Kidney epithelial cell (primary cell): ENCODE measurements at regions not wholly inside any gene's neighbourhood (a gene's known extent, or its start where the extent isn't known, plus 50 kb on each side); places are given as distances from the start of the nearest gene placed in this dataset.
A peak's percentile ranks its signal among the peaks of the same experiment; 100 is the strongest.
"Not testable (repeated sequence)": the region's sequence is repeated elsewhere in the genome, so short reads cannot be mapped to it uniquely, and the experiment has no call there.

Experiments
- DNase-seq: peaks from one replicate; pipeline ENCODE4 v3.0.0-alpha.2; 2010; ENCODE audit warnings: low read depth
- H3K27me3 ChIP-seq: 2 replicates; pipeline ENCODE4 v1.6.0; 2011; ENCODE audit warnings: low read length; ENCODE audit not compliant: control insufficient read depth, insufficient read depth
- H3K36me3 ChIP-seq: 2 replicates; pipeline ENCODE4 v1.5.1; 2011; ENCODE audit warnings: low read length; ENCODE audit not compliant: control insufficient read depth, insufficient read depth
- H3K4me3 ChIP-seq: 2 replicates; pipeline ENCODE4 v1.5.1; 2011; ENCODE audit warnings: low read depth, mild to moderate bottlenecking, control low read depth, low read length
- CTCF ChIP-seq: IDR thresholded peaks from 2 replicates; pipeline ENCODE4 v1.5.1; 2011; ENCODE audit warnings: mild to moderate bottlenecking, moderate library complexity, low read length, control low read depth, inconsistent platforms; ENCODE audit not compliant: insufficient read depth, poor library complexity, severe bottlenecking

DNA sequence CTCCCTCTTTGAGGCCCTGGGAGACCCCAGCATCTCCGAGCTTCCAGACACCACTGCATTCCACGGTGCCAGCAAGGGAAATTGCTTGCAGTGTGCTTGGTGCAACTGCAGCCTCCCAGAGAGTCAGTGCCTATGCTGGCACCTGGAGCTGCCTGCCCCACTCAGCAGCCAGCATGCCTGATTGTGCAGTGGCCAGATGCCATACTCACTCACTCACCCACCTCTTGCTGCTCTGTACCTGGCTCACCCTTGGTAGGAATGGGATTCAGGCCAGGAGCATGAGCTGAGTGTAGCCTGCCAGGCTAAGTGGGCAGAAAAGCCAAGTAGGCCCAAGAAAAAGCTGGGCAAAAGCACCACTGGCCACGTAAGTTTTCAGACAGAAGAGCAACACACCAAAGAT lies 651.4 kb downstream of the GABRG1 start:
- no peak overlapping the region for H3K4me3 ChIP-seq
- H3K36me3 ChIP-seq, result no peaks in the 10 kb centered on the region
- DNase-seq, result no peak
- TF ChIP-seq CTCF, result no peak
- no peaks in the 10 kb centered on the region for H3K27me3 ChIP-seq

DNA sequence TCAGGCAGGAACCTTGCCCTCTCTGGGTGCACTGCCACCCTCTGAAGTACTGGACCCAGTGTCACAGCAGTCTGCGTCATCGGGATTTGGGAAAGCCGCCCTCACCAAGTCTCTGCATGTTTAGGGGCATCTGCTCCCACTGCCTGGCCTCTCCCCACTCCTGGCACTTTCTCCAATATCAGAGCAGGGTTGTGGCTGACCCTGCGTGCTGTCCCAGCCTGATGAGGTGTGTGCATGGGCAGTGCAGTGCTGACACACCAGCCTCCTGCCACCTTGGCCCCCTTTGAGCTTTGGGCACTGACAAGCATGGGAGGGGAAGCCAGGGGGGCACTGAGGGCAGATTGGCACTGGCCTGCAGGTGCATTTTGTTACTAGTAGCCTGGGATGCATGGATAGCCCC lies 652.5 kb downstream of the GABRG1 start:
- no peak for TF ChIP-seq CTCF
- no peaks in the 10 kb centered on the region for H3K27me3 ChIP-seq
- no peak overlapping the region for H3K4me3 ChIP-seq
- no peaks in the 10 kb centered on the region for H3K36me3 ChIP-seq
- no peak for DNase-seq

DNA sequence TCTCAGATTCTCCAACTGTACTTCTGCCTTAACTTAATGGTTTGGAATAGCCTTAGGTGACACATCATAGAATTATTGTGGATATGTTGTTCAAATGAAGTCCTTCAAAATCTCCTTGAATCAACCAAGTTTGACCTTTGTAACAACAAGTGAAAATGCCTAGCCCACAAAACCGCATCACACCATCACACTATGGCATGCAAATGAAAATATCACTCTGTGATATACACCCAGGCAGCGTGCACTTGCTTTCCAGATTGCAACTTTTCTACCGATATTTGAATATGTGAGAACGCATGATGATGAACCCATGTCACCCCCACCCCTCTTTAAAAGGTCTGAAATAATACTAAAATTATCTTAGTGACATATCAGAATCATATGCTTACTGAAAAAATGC lies 656.7 kb downstream of the GABRG1 start:
- H3K27me3 ChIP-seq, result no peaks in the 10 kb centered on the region
- H3K4me3 ChIP-seq, result no peak overlapping the region
- no peaks in the 10 kb centered on the region for H3K36me3 ChIP-seq
- no peak for DNase-seq
- no peak for TF ChIP-seq CTCF

- H3K4me3 ChIP-seq, DNase-seq, H3K36me3 ChIP-seq, H3K27me3 ChIP-seq: not testable (repeated sequence)
These were observed 663.7 kb downstream of the GABRG1 start for GRCh38 chr4:45460157-45460556.

DNA sequence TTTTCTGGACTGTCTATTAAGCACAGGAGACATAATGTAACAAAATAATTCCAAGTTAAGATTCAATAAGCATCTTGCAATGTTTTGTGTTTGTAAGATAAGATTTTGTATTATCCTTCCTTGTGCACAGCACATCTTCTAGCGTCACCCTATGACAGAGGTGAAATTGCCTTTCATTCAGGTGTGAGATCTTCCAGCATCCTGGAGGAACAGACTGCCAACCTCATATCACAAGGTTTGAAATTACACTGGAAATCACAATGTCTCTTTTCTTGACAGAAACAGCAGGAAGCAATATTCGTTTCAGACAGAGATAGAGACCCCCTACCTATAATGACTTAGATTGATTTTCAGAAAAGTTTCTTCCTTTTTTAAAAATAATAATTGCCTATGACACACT lies 668.6 kb downstream of the GABRG1 start:
- DNase-seq, result no peak
- no peak overlapping the region for H3K4me3 ChIP-seq
- TF ChIP-seq CTCF, result no peak
- no peaks in the 10 kb centered on the region for H3K27me3 ChIP-seq
- no peaks in the 10 kb centered on the region for H3K36me3 ChIP-seq

GRCh38 chr4:45453258-45453853 lies 670.5 kb downstream of the GABRG1 start:
- TF ChIP-seq CTCF, result peak; percentile 40
- H3K4me3 ChIP-seq, result no peak overlapping the region
- peak; percentile 1 for DNase-seq
- no peaks in the 10 kb centered on the region for H3K27me3 ChIP-seq
- no peaks in the 10 kb centered on the region for H3K36me3 ChIP-seq
